ENCODE measurements at regions not wholly inside any gene's neighbourhood (a gene's known extent, or its start where the extent isn't known, plus 50 kb on each side); places are given as distances from the start of the nearest gene placed in this dataset.

DNA sequence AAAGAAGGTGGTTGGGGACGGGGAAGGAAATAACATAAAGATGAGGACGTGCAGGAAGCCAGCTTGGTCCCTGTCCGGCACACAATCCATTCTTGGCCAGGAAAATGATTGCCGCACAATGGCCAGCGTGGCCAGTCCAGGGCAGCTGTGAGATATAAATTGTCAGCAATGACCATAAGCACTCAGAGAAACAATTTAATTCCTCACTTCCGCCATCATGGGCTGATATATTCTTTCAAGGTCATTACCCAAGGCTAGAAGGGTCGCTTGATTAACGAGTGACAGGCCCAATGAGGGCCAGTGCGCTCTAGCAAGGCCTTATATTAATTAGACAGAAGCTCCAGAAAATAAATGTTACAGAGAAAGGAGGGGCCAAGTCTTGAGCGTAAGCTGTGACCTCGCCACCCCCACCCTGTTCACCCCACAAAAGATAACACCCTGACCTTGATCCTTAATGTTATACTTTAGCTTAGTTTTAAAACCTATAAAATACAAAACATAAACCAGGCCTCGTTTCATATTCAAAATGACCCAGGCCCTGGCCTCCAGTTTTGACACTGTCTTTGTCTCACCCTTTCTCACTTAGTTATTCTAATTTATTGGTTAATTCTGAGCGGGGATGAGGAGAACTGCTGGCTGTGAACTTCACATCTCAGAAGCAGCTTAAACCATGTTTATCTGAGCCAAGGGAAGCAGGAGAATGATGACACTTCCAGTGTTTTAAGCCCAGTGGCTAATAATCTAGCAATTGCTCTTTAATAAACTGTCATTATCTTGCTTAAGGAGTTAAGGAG lies 478.3 kb upstream of the ZFHX3 start:
- H3K4me3 ChIP-seq (ENCODE audit: low read depth, low read length), result no peak overlapping the region
- TF ChIP-seq, protein P1, sequence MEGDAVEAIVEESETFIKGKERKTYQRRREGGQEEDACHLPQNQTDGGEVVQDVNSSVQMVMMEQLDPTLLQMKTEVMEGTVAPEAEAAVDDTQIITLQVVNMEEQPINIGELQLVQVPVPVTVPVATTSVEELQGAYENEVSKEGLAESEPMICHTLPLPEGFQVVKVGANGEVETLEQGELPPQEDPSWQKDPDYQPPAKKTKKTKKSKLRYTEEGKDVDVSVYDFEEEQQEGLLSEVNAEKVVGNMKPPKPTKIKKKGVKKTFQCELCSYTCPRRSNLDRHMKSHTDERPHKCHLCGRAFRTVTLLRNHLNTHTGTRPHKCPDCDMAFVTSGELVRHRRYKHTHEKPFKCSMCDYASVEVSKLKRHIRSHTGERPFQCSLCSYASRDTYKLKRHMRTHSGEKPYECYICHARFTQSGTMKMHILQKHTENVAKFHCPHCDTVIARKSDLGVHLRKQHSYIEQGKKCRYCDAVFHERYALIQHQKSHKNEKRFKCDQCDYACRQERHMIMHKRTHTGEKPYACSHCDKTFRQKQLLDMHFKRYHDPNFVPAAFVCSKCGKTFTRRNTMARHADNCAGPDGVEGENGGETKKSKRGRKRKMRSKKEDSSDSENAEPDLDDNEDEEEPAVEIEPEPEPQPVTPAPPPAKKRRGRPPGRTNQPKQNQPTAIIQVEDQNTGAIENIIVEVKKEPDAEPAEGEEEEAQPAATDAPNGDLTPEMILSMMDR (IDR thresholded peaks at IDR 0.05; ENCODE audit: low read depth, low read length), result no peak
- DNase-seq (ENCODE audit: low read depth, low spot score), result no peak
- in situ Hi-C loops (cut with HindIII; ENCODE audit: low sequenced_read_pairs), result no loop called here

GRCh38 chr16:73523209-73523608 lies 475.3 kb upstream of the ZFHX3 start:
- DNase-seq (ENCODE audit: low read depth, low spot score), result no peak
- in situ Hi-C loops (cut with HindIII; ENCODE audit: low sequenced_read_pairs), result no loop called here
- H3K4me3 ChIP-seq (ENCODE audit: low read depth, low read length), result no peak overlapping the region
- TF ChIP-seq, protein P1 (IDR thresholded peaks at IDR 0.05; ENCODE audit: low read depth, low read length), result no peak

DNA sequence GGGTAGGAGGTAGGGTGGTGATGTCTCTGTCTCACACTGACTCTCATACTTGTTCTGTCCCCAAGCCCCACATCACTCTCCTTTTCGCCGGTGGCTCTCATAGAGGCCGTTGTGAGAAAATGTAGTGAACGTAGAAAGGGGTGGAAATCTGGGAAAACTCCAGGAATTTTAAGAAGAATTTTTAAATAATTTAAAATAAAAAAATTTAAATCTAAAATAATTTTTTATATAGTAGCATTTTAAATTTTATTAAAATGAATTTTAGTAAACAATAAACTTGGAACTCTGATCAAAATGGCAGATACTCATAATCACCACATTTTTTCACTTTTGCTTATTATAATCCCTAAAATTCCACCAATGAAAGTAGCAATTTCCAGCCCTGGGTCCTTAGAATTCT lies 473.6 kb upstream of the ZFHX3 start:
- no peak overlapping the region for H3K4me3 ChIP-seq (ENCODE audit: low read depth, low read length)
- in situ Hi-C loops (cut with HindIII; ENCODE audit: low sequenced_read_pairs), result no loop called here
- TF ChIP-seq, protein P1 (IDR thresholded peaks at IDR 0.05; ENCODE audit: low read depth, low read length), result no peak
- no peak for DNase-seq (ENCODE audit: low read depth, low spot score)

- DNase-seq (ENCODE audit: low read depth, low spot score), result no peak
- TF ChIP-seq, protein P1 (IDR thresholded peaks at IDR 0.05; ENCODE audit: low read depth, low read length), result no peak
- H3K4me3 ChIP-seq (ENCODE audit: low read depth, low read length), result no peak overlapping the region
- in situ Hi-C loops (cut with HindIII; ENCODE audit: low sequenced_read_pairs), result no loop called here
Observed at GRCh38 chr16:73515616-73516015, 467.7 kb upstream of the ZFHX3 start.

DNA sequence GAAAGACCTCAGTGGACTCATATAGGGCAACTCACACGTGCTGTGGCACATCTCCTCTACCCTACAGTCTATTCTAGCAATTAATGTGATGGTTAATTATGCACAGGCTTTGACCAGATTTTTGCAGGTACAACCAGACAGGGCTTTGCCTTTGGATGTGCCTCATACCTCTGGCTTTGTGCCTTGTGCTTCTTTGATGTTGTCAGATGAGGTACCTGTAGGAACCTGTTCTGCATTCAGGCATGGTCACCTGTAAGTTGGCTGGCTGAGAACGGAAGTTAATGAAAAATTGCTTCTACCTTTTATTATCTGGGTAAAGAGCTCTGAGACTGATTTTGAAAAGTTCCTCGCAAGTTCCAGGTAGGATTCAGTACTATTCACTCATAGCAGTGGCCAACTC lies 462.9 kb upstream of the ZFHX3 start:
- DNase-seq (ENCODE audit: low read depth, low spot score), result no peak
- TF ChIP-seq, protein P1 (IDR thresholded peaks at IDR 0.05; ENCODE audit: low read depth, low read length), result no peak
- H3K4me3 ChIP-seq (ENCODE audit: low read depth, low read length), result no peak overlapping the region
- in situ Hi-C loops (cut with HindIII; ENCODE audit: low sequenced_read_pairs), result no loop called here

DNA sequence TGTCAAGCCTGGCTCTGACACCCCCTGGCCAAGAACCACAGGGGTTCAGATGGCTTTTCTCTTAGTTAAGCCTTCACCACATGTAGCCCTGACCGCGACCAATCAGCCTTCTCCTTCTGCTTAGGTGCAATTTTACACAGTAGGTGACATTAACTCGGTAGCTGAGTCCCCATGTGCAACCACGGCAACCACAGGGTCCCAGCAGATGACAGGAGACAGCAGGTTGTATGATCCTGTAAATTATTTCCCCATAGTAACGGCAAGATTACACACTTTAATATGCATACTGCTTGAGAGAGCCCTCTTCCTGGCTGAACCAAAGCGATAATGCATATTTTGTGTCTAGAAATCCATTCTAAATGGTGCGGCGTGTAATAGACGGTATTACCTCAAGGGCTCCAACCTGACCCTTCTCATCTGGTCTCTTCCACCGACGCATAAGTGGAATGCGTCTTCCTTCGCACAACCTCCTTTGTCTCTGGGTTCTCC lies 458.7 kb upstream of the ZFHX3 start:
- in situ Hi-C loops (cut with HindIII; ENCODE audit: low sequenced_read_pairs), result no loop called here
- DNase-seq (ENCODE audit: low read depth, low spot score), result no peak
- H3K4me3 ChIP-seq (ENCODE audit: low read depth, low read length), result no peak overlapping the region
- TF ChIP-seq, protein P1 (IDR thresholded peaks at IDR 0.05; ENCODE audit: low read depth, low read length), result no peak
